ACC112 (cell line): ENCODE measurements at regions not wholly inside any gene's neighbourhood (a gene's known extent, or its start where the extent isn't known, plus 50 kb on each side); places are given as distances from the start of the nearest gene placed in this dataset.

ENCODE experiments used
- H2AFZ ChIP-seq: fragments of 200-600 bp; sonication (generic); one replicate; pipeline ENCODE4 v1.6.0; 2017; ENCODE audit warnings: antibody characterized with exemption, low read length; ENCODE audit not compliant: unreplicated experiment
- H3K27ac ChIP-seq: fragments of 200-600 bp; sonication (generic); 2 replicates; pipeline ENCODE4 v1.5.1; 2014; ENCODE audit warnings: low read depth, mild to moderate bottlenecking, antibody characterized with exemption, low read length, moderate library complexity
- H3K27me3 ChIP-seq: fragments of 200-600 bp; sonication (generic); 2 replicates; pipeline ENCODE4 v1.6.1; 2014; ENCODE audit warnings: mild to moderate bottlenecking, antibody characterized with exemption, low read length, moderate library complexity, mixed read lengths; ENCODE audit not compliant: insufficient read depth
- H3K36me3 ChIP-seq: fragments of 200-600 bp; sonication (generic); 2 replicates; pipeline ENCODE4 v1.6.1; 2016; ENCODE audit warnings: mild to moderate bottlenecking, antibody characterized with exemption, low read length, moderate library complexity, mixed read lengths; ENCODE audit not compliant: insufficient read depth
- H3K4me1 ChIP-seq: fragments of 200-600 bp; sonication (generic); one replicate; pipeline ENCODE4 v1.6.1; 2016; ENCODE audit warnings: low read length, mixed read lengths; ENCODE audit not compliant: insufficient read depth, unreplicated experiment, control insufficient read depth
- H3K4me3 ChIP-seq: fragments of 200-600 bp; sonication (generic); 2 replicates; pipeline ENCODE4 v1.5.1; 2014; ENCODE audit warnings: mild to moderate bottlenecking, low read depth, low read length
- H3K79me2 ChIP-seq: fragments of 200-600 bp; sonication (generic); one replicate; pipeline ENCODE4 v1.6.0; 2016; ENCODE audit warnings: low read length; ENCODE audit not compliant: control insufficient read depth, unreplicated experiment, insufficient read depth

GRCh38 chr15:70422342-70422741, 324.6 kb upstream of the TLE3 start:
- Histone ChIP-seq H3K27me3 (peaks cover 64% of the 10 kb centered on the region), H3K79me2 (no peaks in the 10 kb centered on the region), H3K27ac (no peak overlapping the region)

GRCh38 chr15:70420948-70421482, 323.3 kb upstream of the TLE3 start:
- H2AFZ ChIP-seq, result no peak overlapping the region
- H3K27me3 ChIP-seq, result peaks cover 70% of the 10 kb centered on the region

More at GRCh38 chr15:70422342-70422741, 324.6 kb upstream of the TLE3 start:
- Histone ChIP-seq H3K4me1 (peaks cover 19% of the 10 kb centered on the region), H3K36me3 (no peaks in the 10 kb centered on the region), H2AFZ (no peak overlapping the region), H3K4me3 (no peak overlapping the region)

GRCh38 chr15:70420086-70420947, 322.6 kb upstream of the TLE3 start:
- Histone ChIP-seq H3K79me2 (no peaks in the 10 kb centered on the region), H3K4me1 (peaks cover 3% of the 10 kb centered on the region), H3K27ac (no peak overlapping the region), H3K36me3 (no peaks in the 10 kb centered on the region), H3K4me3 (no peak overlapping the region), H2AFZ (no peak overlapping the region), H3K27me3 (peaks cover 70% of the 10 kb centered on the region)

More at GRCh38 chr15:70420948-70421482, 323.3 kb upstream of the TLE3 start:
- Histone ChIP-seq H3K4me3 (no peak overlapping the region), H3K4me1 (peaks cover 6% of the 10 kb centered on the region), H3K27ac (no peak overlapping the region), H3K79me2 (no peaks in the 10 kb centered on the region), H3K36me3 (no peaks in the 10 kb centered on the region)

- Histone ChIP-seq H3K4me1 (no peaks in the 10 kb centered on the region), H3K27ac (no peak overlapping the region), H3K27me3 (peaks cover 69% of the 10 kb centered on the region), H3K36me3 (no peaks in the 10 kb centered on the region), H3K79me2 (no peaks in the 10 kb centered on the region), H3K4me3 (no peak overlapping the region), H2AFZ (no peak overlapping the region)
Observed at GRCh38 chr15:70418943-70419342, 321.2 kb upstream of the TLE3 start.

GRCh38 chr15:70417535-70417934, 319.8 kb upstream of the TLE3 start:
- H2AFZ ChIP-seq, result no peak overlapping the region

GRCh38 chr15:70416829-70417228, 319.1 kb upstream of the TLE3 start:
- H3K27me3 ChIP-seq, result peaks cover 54% of the 10 kb centered on the region
- H2AFZ ChIP-seq, result no peak overlapping the region
- H3K79me2 ChIP-seq, result no peaks in the 10 kb centered on the region
- H3K27ac ChIP-seq, result no peak overlapping the region
- H3K36me3 ChIP-seq, result no peaks in the 10 kb centered on the region
- no peaks in the 10 kb centered on the region for H3K4me1 ChIP-seq
- no peak overlapping the region for H3K4me3 ChIP-seq

More at GRCh38 chr15:70417535-70417934, 319.8 kb upstream of the TLE3 start:
- Histone ChIP-seq H3K4me3 (no peak overlapping the region), H3K4me1 (no peaks in the 10 kb centered on the region), H3K36me3 (no peaks in the 10 kb centered on the region), H3K27ac (no peak overlapping the region), H3K27me3 (peaks cover 58% of the 10 kb centered on the region), H3K79me2 (no peaks in the 10 kb centered on the region)

GRCh38 chr15:70415398-70415797, 317.7 kb upstream of the TLE3 start:
- no peaks in the 10 kb centered on the region for H3K4me1 ChIP-seq
- H3K36me3 ChIP-seq, result no peaks in the 10 kb centered on the region
- H3K79me2 ChIP-seq, result no peaks in the 10 kb centered on the region
- no peak overlapping the region for H3K4me3 ChIP-seq
- no peak overlapping the region for H3K27ac ChIP-seq
- peaks cover 43% of the 10 kb centered on the region for H3K27me3 ChIP-seq
- no peak overlapping the region for H2AFZ ChIP-seq

- no peaks in the 10 kb centered on the region for H3K36me3 ChIP-seq
- peaks cover 35% of the 10 kb centered on the region for H3K27me3 ChIP-seq
- H2AFZ ChIP-seq, result no peak overlapping the region
- no peak overlapping the region for H3K27ac ChIP-seq
- H3K4me1 ChIP-seq, result no peaks in the 10 kb centered on the region
- H3K4me3 ChIP-seq, result no peak overlapping the region
- H3K79me2 ChIP-seq, result no peaks in the 10 kb centered on the region
Observed at GRCh38 chr15:70414626-70415025, 316.9 kb upstream of the TLE3 start.

GRCh38 chr15:70412794-70413193, 315.1 kb upstream of the TLE3 start:
- Histone ChIP-seq H2AFZ (no peak overlapping the region), H3K79me2 (no peaks in the 10 kb centered on the region), H3K36me3 (no peaks in the 10 kb centered on the region), H3K4me3 (no peak overlapping the region), H3K27ac (no peak overlapping the region), H3K27me3 (peaks cover 30% of the 10 kb centered on the region), H3K4me1 (no peaks in the 10 kb centered on the region)

- no peak overlapping the region for H3K27ac ChIP-seq
- no peaks in the 10 kb centered on the region for H3K79me2 ChIP-seq
Observed at GRCh38 chr15:70411143-70411863, 313.6 kb upstream of the TLE3 start.

More at GRCh38 chr15:70411143-70411863, 313.6 kb upstream of the TLE3 start:
- no peak overlapping the region for H2AFZ ChIP-seq
- H3K27me3 ChIP-seq, result peaks cover 34% of the 10 kb centered on the region
- no peak overlapping the region for H3K4me3 ChIP-seq
- H3K36me3 ChIP-seq, result no peaks in the 10 kb centered on the region
- H3K4me1 ChIP-seq, result no peaks in the 10 kb centered on the region
